OCI-LY7 (cell line): ENCODE measurements at regions not wholly inside any gene's neighbourhood (a gene's known extent, or its start where the extent isn't known, plus 50 kb on each side); places are given as distances from the start of the nearest gene placed in this dataset.

Source experiments
- EZH2phosphoT487 ChIP-seq: fragments of 200-600 bp; sonication (generic); IDR thresholded peaks from 2 replicates; pipeline ENCODE4 v1.6.1; 2018; ENCODE audit warnings: low read depth, borderline replicate concordance, mild to moderate bottlenecking, mixed run types, antibody characterized with exemption, low read length, moderate library complexity, mixed read lengths
- TF ChIP-seq, protein P1 (sequence below): fragments of 200-600 bp; sonication (generic); conservative IDR thresholded peaks from 2 replicates; pipeline ENCODE4 v1.5.1; 2014; ENCODE audit warnings: mild to moderate bottlenecking, antibody characterized with exemption, low read length, moderate library complexity, mixed read lengths

GRCh38 chrX:140110081-140110650 lies 144.8 kb upstream of the CXorf66 start:
- TF ChIP-seq, protein P1, sequence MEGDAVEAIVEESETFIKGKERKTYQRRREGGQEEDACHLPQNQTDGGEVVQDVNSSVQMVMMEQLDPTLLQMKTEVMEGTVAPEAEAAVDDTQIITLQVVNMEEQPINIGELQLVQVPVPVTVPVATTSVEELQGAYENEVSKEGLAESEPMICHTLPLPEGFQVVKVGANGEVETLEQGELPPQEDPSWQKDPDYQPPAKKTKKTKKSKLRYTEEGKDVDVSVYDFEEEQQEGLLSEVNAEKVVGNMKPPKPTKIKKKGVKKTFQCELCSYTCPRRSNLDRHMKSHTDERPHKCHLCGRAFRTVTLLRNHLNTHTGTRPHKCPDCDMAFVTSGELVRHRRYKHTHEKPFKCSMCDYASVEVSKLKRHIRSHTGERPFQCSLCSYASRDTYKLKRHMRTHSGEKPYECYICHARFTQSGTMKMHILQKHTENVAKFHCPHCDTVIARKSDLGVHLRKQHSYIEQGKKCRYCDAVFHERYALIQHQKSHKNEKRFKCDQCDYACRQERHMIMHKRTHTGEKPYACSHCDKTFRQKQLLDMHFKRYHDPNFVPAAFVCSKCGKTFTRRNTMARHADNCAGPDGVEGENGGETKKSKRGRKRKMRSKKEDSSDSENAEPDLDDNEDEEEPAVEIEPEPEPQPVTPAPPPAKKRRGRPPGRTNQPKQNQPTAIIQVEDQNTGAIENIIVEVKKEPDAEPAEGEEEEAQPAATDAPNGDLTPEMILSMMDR = no peak
- no peak for TF ChIP-seq EZH2phosphoT487
